ENCODE measurements at regions not wholly inside any gene's neighbourhood (a gene's known extent, or its start where the extent isn't known, plus 50 kb on each side); places are given as distances from the start of the nearest gene placed in this dataset.

DNA sequence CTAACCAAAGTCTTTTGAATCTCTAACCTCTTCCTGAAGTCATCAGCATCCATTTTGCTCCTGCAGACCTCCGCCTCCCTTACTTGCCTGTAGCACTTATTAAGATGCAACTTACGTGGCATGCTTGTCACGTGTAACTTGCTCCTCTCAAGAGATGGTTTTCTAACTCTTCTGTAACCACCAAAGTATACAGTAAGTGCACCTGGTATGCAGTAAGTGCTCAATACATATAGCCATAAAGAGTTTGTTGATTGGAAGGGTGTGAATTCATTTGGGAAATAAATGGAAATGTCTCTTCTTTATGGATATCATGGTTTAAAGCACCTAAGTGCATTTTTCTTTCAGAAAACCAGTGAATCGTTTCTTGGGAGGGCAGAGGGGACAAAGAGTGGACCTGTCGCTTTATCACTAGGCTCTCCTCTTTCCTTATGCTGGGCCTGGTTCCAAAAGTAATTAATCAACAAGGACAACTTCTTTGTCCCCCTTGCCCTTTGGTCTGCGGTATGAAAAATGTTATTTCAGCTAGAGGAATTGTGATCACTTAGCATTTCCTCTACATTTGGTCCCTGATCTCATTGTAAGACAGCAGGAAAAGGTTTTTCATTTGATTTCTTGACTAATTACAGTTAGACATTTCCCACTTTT lies 370.0 kb upstream of the SPRED2 start:
- peaks cover 16% of the 10 kb centered on the region for H3K4me1 ChIP-seq (ENCODE audit: insufficient read depth, low read length, poor library complexity, severe bottlenecking)
- peaks cover under 1% of the 10 kb centered on the region for H3K9me3 ChIP-seq (ENCODE audit: low read depth, low read length, poor library complexity, severe bottlenecking)
- H3K36me3 ChIP-seq (ENCODE audit: insufficient read depth, low read length, poor library complexity, severe bottlenecking) = no peaks in the 10 kb centered on the region
- TF ChIP-seq, protein P1, sequence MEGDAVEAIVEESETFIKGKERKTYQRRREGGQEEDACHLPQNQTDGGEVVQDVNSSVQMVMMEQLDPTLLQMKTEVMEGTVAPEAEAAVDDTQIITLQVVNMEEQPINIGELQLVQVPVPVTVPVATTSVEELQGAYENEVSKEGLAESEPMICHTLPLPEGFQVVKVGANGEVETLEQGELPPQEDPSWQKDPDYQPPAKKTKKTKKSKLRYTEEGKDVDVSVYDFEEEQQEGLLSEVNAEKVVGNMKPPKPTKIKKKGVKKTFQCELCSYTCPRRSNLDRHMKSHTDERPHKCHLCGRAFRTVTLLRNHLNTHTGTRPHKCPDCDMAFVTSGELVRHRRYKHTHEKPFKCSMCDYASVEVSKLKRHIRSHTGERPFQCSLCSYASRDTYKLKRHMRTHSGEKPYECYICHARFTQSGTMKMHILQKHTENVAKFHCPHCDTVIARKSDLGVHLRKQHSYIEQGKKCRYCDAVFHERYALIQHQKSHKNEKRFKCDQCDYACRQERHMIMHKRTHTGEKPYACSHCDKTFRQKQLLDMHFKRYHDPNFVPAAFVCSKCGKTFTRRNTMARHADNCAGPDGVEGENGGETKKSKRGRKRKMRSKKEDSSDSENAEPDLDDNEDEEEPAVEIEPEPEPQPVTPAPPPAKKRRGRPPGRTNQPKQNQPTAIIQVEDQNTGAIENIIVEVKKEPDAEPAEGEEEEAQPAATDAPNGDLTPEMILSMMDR (conservative IDR thresholded peaks at IDR 0.05; ENCODE audit: low read depth, low read length) = no peak
- no peak for DNase-seq (ENCODE audit: low spot score)
- H3K27me3 ChIP-seq (replicated peaks; ENCODE audit: insufficient read depth, low read depth, low read length, poor library complexity) = no peaks in the 10 kb centered on the region
- ChIA-PET CTCF (interaction anchor here (0.6 kb wide), 1 partner anchor 102 kb away, joined by 5 read pairs; no protein-coding TSS in a partner anchor), POLR2A (ENCODE audit: low non-redundant PET) (no interaction called here)
- no TSS peak for BruUV-seq (replicated peaks)
- no peak overlapping the region for H3K4me3 ChIP-seq (ENCODE audit: low read depth, low read length, poor library complexity, severe bottlenecking)
- no peak overlapping the region for H3K27ac ChIP-seq (ENCODE audit: low read depth, low read length, poor library complexity, severe bottlenecking)
- intact Hi-C loops (cut with micrococcal nuclease; ENCODE audit: unreplicated experiment) = no loop called here

DNA sequence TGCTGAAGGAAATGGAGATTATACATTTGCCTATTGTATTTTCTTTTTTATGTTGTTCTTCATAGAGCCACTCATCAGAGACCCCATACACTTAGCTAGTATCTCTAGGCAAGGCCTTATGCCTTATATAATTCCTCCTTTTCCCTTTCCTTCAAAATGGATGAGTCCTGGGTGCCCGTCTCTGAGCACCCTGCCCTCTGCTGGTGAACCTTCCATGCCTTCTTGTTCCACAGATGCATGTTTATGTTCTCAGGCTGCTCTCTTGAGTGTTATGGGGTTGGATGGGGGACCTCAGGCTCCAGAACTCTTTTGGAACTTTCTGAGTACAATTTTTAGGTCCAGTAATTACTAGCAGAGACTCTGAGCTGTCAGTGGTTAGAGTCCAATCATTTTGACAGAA lies 368.6 kb upstream of the SPRED2 start:
- Histone ChIP-seq H3K27me3 (replicated peaks; ENCODE audit: insufficient read depth, low read depth, low read length, poor library complexity) (no peaks in the 10 kb centered on the region), H3K9me3 (ENCODE audit: low read depth, low read length, poor library complexity, severe bottlenecking) (no peaks in the 10 kb centered on the region), H3K4me1 (ENCODE audit: insufficient read depth, low read length, poor library complexity, severe bottlenecking) (peaks cover 28% of the 10 kb centered on the region), H3K27ac (ENCODE audit: low read depth, low read length, poor library complexity, severe bottlenecking) (no peak overlapping the region), H3K36me3 (ENCODE audit: insufficient read depth, low read length, poor library complexity, severe bottlenecking) (no peaks in the 10 kb centered on the region), H3K4me3 (ENCODE audit: low read depth, low read length, poor library complexity, severe bottlenecking) (no peak overlapping the region)
- ChIA-PET CTCF (no interaction called here), POLR2A (ENCODE audit: low non-redundant PET) (no interaction called here)
- BruUV-seq (replicated peaks) = no TSS peak
- TF ChIP-seq, protein P1 (conservative IDR thresholded peaks at IDR 0.05; ENCODE audit: low read depth, low read length) = peak; percentile 59
- TF ChIP-seq EZH2 (IDR thresholded peaks at IDR 0.05; ENCODE audit: borderline replicate concordance, low read depth, low read length, poor library complexity, severe bottlenecking) = no peak
- no peak for DNase-seq (ENCODE audit: low spot score)
- intact Hi-C loops (cut with micrococcal nuclease; ENCODE audit: unreplicated experiment) = no loop called here

DNA sequence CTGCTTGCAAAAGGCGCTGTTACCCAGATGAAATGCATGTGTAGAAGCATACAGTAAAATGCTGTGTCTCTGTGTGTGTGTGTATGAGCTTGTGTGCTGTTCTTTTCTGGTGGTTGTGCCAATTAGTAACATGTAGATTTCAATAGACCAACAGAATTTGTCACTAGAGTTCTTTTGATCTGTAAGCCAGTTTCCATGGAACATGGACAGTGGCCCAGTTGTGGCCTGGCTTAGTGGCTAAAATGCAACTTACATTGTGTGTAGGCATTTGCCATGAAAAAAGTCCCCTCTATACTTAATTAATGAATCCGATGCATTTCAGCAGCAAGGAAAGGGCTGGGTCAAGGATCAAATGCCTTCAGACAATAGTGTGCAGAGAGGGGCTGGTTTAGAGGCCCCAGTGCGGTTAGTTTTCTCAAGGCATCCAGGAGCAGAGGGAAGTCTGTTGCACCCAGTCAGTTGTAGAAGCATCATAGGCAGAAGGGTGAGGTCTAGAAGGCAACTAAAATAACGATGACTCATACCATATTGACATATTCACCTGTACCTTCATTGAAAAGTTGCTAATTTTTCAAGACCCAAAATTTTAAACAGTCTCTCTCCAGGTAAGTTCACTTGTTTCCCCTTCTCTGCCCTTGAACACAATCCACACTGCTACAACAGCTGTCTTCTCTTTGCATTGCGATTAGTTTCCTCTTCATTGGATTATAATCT lies 366.9 kb upstream of the SPRED2 start:
- no peaks in the 10 kb centered on the region for H3K9me3 ChIP-seq (ENCODE audit: low read depth, low read length, poor library complexity, severe bottlenecking)
- H3K27ac ChIP-seq (ENCODE audit: low read depth, low read length, poor library complexity, severe bottlenecking) = peak overlapping the region; percentile 12
- no peak for DNase-seq (ENCODE audit: low spot score)
- H3K4me3 ChIP-seq (ENCODE audit: low read depth, low read length, poor library complexity, severe bottlenecking) = no peak overlapping the region
- H3K27me3 ChIP-seq (replicated peaks; ENCODE audit: insufficient read depth, low read depth, low read length, poor library complexity) = no peaks in the 10 kb centered on the region
- no TSS peak for BruUV-seq (replicated peaks)
- intact Hi-C loops (cut with micrococcal nuclease; ENCODE audit: unreplicated experiment) = loop anchor here (5.0 to 10.0 kb wide), 4 partner anchors 196 to 1078 kb away; no protein-coding TSS in a partner anchor
- CTCF ChIA-PET = no interaction called here
- POLR2A ChIA-PET (ENCODE audit: low non-redundant PET) = no interaction called here
- TF ChIP-seq, protein P1 (conservative IDR thresholded peaks at IDR 0.05; ENCODE audit: low read depth, low read length) = no peak
- TF ChIP-seq EZH2 (IDR thresholded peaks at IDR 0.05; ENCODE audit: borderline replicate concordance, low read depth, low read length, poor library complexity, severe bottlenecking) = no peak
- no peaks in the 10 kb centered on the region for H3K36me3 ChIP-seq (ENCODE audit: insufficient read depth, low read length, poor library complexity, severe bottlenecking)
- H3K4me1 ChIP-seq (ENCODE audit: insufficient read depth, low read length, poor library complexity, severe bottlenecking) = peaks cover 43% of the 10 kb centered on the region
